ENCODE measurements at regions not wholly inside any gene's neighbourhood (a gene's known extent, or its start where the extent isn't known, plus 50 kb on each side); places are given as distances from the start of the nearest gene placed in this dataset.

DNA sequence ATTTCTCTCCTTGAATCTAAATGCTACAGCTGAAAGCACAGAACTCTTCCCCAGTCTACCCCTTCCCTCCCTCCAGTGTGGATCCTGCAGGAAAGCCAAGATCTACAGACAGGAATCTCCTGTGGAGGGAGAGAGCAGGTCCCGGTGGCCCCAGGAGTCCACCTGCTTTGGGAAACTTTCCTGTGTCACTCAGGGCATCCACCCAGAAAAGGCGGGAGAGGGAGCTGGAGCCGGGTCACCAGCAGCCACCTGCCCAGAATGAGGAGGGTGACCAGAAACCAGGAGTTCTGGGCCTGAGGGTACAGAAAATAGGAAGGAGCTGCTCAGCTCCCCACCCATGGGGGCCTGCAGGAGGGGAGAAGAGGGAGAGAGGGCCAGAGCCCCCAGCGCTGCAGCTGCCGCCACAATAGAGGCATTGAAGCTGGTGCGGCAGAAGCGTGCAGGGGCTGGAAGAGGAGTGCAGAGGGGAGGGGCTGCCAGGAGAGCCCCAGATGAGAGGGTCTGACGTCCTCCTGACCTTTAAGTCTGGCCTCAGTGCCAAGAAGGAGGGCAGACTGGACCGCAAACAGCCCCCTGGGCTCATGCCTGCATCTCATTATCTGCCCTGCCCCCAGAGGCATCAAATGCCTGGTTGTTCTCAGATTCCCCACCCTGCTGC lies 56.3 kb upstream of the TMEM72 start (continued):
- TF ChIP-seq, protein P1, sequence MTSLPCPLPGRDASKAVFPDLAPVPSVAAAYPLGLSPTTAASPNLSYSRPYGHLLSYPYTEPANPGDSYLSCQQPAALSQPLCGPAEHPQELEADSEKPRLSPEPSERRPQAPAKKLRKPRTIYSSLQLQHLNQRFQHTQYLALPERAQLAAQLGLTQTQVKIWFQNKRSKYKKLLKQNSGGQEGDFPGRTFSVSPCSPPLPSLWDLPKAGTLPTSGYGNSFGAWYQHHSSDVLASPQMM (CRISPR knock-in tag; IDR thresholded peaks at IDR 0.05): no peak
- TF ChIP-seq NFATC3 (IDR thresholded peaks at IDR 0.05): no peak
- TF ChIP-seq FOXA1 (IDR thresholded peaks at IDR 0.05; ENCODE audit: borderline replicate concordance): no peak

DNA sequence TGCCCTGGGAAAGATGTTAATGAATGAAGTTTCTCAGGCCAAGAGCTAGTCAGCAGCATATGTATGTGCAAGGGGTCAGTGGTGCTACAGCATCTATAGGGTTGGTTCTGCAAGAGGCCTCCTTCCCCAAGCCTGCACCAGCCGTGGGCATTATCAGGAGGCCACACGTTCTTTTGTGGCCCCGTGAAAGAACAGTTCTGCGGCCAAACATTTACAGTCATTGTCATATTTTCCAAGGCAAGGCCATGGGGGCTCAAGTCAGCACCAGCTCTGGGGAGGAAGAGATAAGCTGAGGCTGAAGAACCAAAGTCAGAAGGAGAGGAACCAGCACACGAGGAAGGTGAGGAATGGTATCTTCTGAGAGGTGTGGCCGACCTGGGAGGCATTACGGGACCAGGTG lies 54.4 kb upstream of the TMEM72 start:
- Histone ChIP-seq H3K9ac (ENCODE audit: insufficient read depth in 1 of 2, low read depth in 2 of 2, low read length in 2 of 2) (no peak overlapping the region), H3K4me1 (replicated peaks in 1 of 2; ENCODE audit: control insufficient read depth in 2 of 2, insufficient read depth in 2 of 2, low read length in 2 of 2) (no peaks in the 10 kb centered on the region), H3K79me2 (ENCODE audit: control insufficient read depth, insufficient read depth, low read length) (no peaks in the 10 kb centered on the region), H4K20me1 (replicated peaks; ENCODE audit: control insufficient read depth, insufficient read depth, low read length) (peaks cover 3% of the 10 kb centered on the region), H3K4me3 (no peak overlapping the region), H3K9me1 (ENCODE audit: control insufficient read depth, insufficient read depth, low read length) (no peaks in the 10 kb centered on the region), H3K4me2 (ENCODE audit: insufficient read depth, low read length) (no peak overlapping the region), H3K27ac (ENCODE audit: extremely low read depth, low read depth, low read length) (no peak overlapping the region), H2AFZ (ENCODE audit: low read depth, low read length) (no peak overlapping the region), H3K36me3 (ENCODE audit: control insufficient read depth, insufficient read depth, low read length) (no peaks in the 10 kb centered on the region), H3K9me3 (replicated peaks; ENCODE audit: control insufficient read depth, insufficient read depth, low read depth, low read length) (no peaks in the 10 kb centered on the region), H3K27me3 (ENCODE audit: control insufficient read depth in 2 of 2, insufficient read depth in 2 of 2, low read length in 2 of 2) (peaks cover 0 to 6% of the 10 kb centered on the region in 2 experiments; a peak in 3 of 5 replicates)
- in situ Hi-C loops (cut with MboI) (no loop called here), intact Hi-C loops (cut with micrococcal nuclease) (loop anchor here (5.0 kb wide), 1 partner anchor 469 kb away; the partner anchor contains the start of gene CXCL12)
- 0% methylated on average over 7 of the region's 7 CpGs for WGBS (ENCODE audit: insufficient coverage, low coverage, missing lambda C conversion rate)
- TF ChIP-seq, protein P2, sequence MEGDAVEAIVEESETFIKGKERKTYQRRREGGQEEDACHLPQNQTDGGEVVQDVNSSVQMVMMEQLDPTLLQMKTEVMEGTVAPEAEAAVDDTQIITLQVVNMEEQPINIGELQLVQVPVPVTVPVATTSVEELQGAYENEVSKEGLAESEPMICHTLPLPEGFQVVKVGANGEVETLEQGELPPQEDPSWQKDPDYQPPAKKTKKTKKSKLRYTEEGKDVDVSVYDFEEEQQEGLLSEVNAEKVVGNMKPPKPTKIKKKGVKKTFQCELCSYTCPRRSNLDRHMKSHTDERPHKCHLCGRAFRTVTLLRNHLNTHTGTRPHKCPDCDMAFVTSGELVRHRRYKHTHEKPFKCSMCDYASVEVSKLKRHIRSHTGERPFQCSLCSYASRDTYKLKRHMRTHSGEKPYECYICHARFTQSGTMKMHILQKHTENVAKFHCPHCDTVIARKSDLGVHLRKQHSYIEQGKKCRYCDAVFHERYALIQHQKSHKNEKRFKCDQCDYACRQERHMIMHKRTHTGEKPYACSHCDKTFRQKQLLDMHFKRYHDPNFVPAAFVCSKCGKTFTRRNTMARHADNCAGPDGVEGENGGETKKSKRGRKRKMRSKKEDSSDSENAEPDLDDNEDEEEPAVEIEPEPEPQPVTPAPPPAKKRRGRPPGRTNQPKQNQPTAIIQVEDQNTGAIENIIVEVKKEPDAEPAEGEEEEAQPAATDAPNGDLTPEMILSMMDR (IDR thresholded peaks at IDR 0.05 in 2 of 3, conservative IDR thresholded peaks at IDR 0.05 in 1 of 3; ENCODE audit: insufficient read depth in 2 of 3, low read depth in 1 of 3, low read length in 3 of 3): no peak
- FAIRE-seq (no peak), DNase-seq (ENCODE audit: extremely low read depth in 1 of 4, low spot score in 3 of 4) (no peak), ATAC-seq (no peak)
- ChIA-PET CTCF (ENCODE audit: low intra/inter-chr PET ratio) (no interaction called here), POLR2A (no interaction called here)
- BruUV-seq (replicated peaks): no TSS peak

Data from K562 (cell line).